ENCODE measurements at regions not wholly inside any gene's neighbourhood (a gene's known extent, or its start where the extent isn't known, plus 50 kb on each side); places are given as distances from the start of the nearest gene placed in this dataset.

GRCh38 chr20:58139849-58140786 is 88.3 kb downstream of the ANKRD60 start:
- DNase-seq (ENCODE audit: low spot score), result no peak

- peak; percentile 37 for DNase-seq (ENCODE audit: low spot score)
These were observed 90.1 kb downstream of the ANKRD60 start for GRCh38 chr20:58138395-58138794.

GRCh38 chr20:58137651-58138265 is 90.7 kb downstream of the ANKRD60 start:
- DNase-seq (ENCODE audit: low spot score), result peak; percentile 41

GRCh38 chr20:58137236-58137635 is 91.2 kb downstream of the ANKRD60 start:
- no peak for DNase-seq (ENCODE audit: low spot score)

- DNase-seq (ENCODE audit: low spot score), result no peak
These were observed 92.3 kb downstream of the ANKRD60 start for GRCh38 chr20:58136149-58136484.

GRCh38 chr20:58135441-58136148 is 92.9 kb downstream of the ANKRD60 start:
- peak; percentile 62 for DNase-seq (ENCODE audit: low spot score)

- DNase-seq (ENCODE audit: low spot score), result peak; percentile 58
These were observed 95.2 kb downstream of the ANKRD60 start for GRCh38 chr20:58133020-58133808.

GRCh38 chr20:58131551-58132142 is 96.8 kb downstream of the ANKRD60 start:
- no peak for DNase-seq (ENCODE audit: low spot score)

- DNase-seq (ENCODE audit: low spot score), result no peak
These were observed 97.3 kb downstream of the ANKRD60 start for GRCh38 chr20:58131151-58131550.

- DNase-seq (ENCODE audit: low spot score), result peak; percentile 37
These were observed 97.9 kb downstream of the ANKRD60 start for GRCh38 chr20:58130581-58130980.

- no peak for DNase-seq (ENCODE audit: low spot score)
These were observed 98.3 kb downstream of the ANKRD60 start for GRCh38 chr20:58130156-58130555.

- peak; percentile 64 for DNase-seq (ENCODE audit: low spot score)
These were observed 98.7 kb downstream of the ANKRD60 start for GRCh38 chr20:58129721-58130151.

GRCh38 chr20:58128635-58129625 is 99.5 kb downstream of the ANKRD60 start:
- DNase-seq (ENCODE audit: low spot score), result no peak

- no peak for DNase-seq (ENCODE audit: low spot score)
These were observed 100.7 kb downstream of the ANKRD60 start for GRCh38 chr20:58127701-58128111.

- no peak for DNase-seq (ENCODE audit: low spot score)
These were observed 102.7 kb downstream of the ANKRD60 start for GRCh38 chr20:58125726-58126125.

GRCh38 chr20:58117944-58118343 is 110.5 kb downstream of the ANKRD60 start:
- DNase-seq (ENCODE audit: low spot score), result no peak

- DNase-seq (ENCODE audit: low spot score), result no peak
These were observed 111.9 kb downstream of the ANKRD60 start for GRCh38 chr20:58116505-58116904.

GRCh38 chr20:58113716-58114115 is 114.7 kb downstream of the ANKRD60 start:
- no peak for DNase-seq (ENCODE audit: low spot score)

GRCh38 chr20:58112017-58112781 is 116.3 kb downstream of the ANKRD60 start:
- DNase-seq (ENCODE audit: low spot score), result no peak

All from left forelimb (tissue), 1 donor.